ENCODE measurements at regions not wholly inside any gene's neighbourhood (a gene's known extent, or its start where the extent isn't known, plus 50 kb on each side); places are given as distances from the start of the nearest gene placed in this dataset.
"Not testable (repeated sequence)": the region's sequence is repeated elsewhere in the genome, so short reads cannot be mapped to it uniquely, and the experiment has no call there.

DNA sequence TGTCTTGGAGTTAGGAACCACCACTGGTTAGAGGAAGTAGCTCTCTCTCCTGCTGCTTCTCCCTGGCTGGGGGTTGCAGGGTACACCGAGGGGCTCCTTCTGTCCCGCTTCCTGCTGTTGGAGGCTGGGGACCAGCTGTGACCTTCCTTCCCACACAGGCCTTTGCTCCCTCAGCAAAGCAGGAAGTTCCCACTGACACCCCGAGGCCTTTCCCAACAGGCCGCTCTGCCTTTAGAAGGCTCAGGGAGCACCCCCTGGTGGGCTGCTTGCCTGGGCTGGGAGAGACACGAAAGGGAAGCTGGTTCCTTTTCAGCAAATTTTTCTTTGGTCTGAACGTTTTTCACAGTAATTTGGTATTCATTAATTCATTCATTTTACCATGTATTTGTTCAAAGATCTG is 527.9 kb upstream of the B3GAT1 start:
- H3K4me3 ChIP-seq (ENCODE audit: control insufficient read depth, low read depth, low read length) = no peak overlapping the region
- no peak for DNase-seq (ENCODE audit: low read depth)
- TF ChIP-seq, protein P1, sequence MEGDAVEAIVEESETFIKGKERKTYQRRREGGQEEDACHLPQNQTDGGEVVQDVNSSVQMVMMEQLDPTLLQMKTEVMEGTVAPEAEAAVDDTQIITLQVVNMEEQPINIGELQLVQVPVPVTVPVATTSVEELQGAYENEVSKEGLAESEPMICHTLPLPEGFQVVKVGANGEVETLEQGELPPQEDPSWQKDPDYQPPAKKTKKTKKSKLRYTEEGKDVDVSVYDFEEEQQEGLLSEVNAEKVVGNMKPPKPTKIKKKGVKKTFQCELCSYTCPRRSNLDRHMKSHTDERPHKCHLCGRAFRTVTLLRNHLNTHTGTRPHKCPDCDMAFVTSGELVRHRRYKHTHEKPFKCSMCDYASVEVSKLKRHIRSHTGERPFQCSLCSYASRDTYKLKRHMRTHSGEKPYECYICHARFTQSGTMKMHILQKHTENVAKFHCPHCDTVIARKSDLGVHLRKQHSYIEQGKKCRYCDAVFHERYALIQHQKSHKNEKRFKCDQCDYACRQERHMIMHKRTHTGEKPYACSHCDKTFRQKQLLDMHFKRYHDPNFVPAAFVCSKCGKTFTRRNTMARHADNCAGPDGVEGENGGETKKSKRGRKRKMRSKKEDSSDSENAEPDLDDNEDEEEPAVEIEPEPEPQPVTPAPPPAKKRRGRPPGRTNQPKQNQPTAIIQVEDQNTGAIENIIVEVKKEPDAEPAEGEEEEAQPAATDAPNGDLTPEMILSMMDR (IDR thresholded peaks at IDR 0.05; ENCODE audit: control insufficient read depth, insufficient read depth, low read depth, low read length, missing control alignments) = no peak

DNA sequence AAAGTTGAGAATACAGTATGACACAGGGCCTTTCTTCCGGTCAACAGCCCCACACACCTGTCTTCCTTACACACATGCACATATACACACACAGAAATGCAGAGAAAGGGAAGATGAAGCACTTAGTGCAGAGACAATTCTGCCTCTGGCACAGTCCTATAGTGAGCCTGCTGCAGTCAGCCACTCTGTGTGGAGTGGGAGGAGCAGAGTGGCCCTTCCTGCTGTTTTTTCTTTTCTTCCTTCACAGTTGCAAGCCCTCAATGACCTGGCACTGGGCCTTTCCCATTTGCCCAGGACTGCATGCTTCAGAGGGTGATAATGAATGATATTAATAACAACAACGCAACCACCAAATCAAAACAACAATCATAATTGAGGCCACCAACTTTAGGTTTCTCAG is 527.0 kb upstream of the B3GAT1 start:
- TF ChIP-seq, protein P1 (IDR thresholded peaks at IDR 0.05; ENCODE audit: control insufficient read depth, insufficient read depth, low read depth, low read length, missing control alignments) = no peak
- DNase-seq (ENCODE audit: low read depth) = no peak
- H3K4me3 ChIP-seq (ENCODE audit: control insufficient read depth, low read depth, low read length) = no peak overlapping the region

DNA sequence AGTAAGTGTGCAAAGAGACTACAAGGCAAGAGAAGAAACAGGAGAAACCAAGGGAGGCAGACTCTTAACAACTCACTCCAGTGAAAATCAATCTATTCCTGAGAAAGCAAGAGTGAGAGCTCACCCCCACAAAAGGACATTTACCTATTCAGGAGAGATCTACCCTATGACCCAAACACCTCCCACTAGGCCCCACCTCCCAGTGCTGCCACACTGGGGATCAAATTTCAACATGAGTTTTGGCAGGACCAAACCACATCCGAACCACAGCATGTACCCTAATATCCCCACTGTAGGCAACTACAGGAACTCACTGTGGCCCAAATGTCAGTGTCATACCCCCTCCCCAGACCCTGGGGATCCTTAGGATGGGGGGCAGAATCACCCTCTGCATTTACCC is 526.2 kb upstream of the B3GAT1 start:
- no peak for DNase-seq (ENCODE audit: low read depth)
- TF ChIP-seq, protein P1 (IDR thresholded peaks at IDR 0.05; ENCODE audit: control insufficient read depth, insufficient read depth, low read depth, low read length, missing control alignments) = no peak
- no peak overlapping the region for H3K4me3 ChIP-seq (ENCODE audit: control insufficient read depth, low read depth, low read length)

- DNase-seq (ENCODE audit: low read depth); H3K4me3 ChIP-seq (ENCODE audit: control insufficient read depth, low read depth, low read length): not testable (repeated sequence)
Observed at GRCh38 chr11:134937193-134937592, 525.2 kb upstream of the B3GAT1 start.

GRCh38 chr11:134932761-134933160 is 520.7 kb upstream of the B3GAT1 start:
- no peak for DNase-seq (ENCODE audit: low read depth)
- TF ChIP-seq, protein P1 (IDR thresholded peaks at IDR 0.05; ENCODE audit: control insufficient read depth, insufficient read depth, low read depth, low read length, missing control alignments) = no peak
- H3K4me3 ChIP-seq (ENCODE audit: control insufficient read depth, low read depth, low read length) = no peak overlapping the region

- no peak overlapping the region for H3K4me3 ChIP-seq (ENCODE audit: control insufficient read depth, low read depth, low read length)
- DNase-seq (ENCODE audit: low read depth) = no peak
Observed at GRCh38 chr11:134925432-134925831, 513.4 kb upstream of the B3GAT1 start.

DNA sequence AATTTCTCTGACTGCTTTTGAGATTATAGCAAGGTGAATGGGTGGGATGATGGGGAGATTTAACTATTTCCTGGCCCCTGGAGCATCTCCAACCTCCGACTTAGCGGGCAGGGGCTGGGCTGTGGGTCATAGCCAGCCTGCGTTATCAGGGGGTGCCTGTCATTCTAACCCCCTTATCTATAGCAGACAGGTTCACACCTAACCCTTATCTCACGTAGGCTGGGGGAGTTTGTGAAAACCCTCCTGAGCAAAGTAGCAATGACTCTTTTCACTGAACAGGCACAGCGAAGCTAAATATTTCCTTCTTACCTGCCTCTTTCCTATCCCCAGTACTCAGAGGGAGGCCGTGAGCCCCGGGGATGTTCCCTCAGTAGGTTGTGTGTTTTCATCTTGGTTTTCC is 511.4 kb upstream of the B3GAT1 start:
- TF ChIP-seq, protein P1 (IDR thresholded peaks at IDR 0.05; ENCODE audit: control insufficient read depth, insufficient read depth, low read depth, low read length, missing control alignments) = no peak
- H3K4me3 ChIP-seq (ENCODE audit: control insufficient read depth, low read depth, low read length) = no peak overlapping the region
- DNase-seq (ENCODE audit: low read depth) = no peak

More at GRCh38 chr11:134925432-134925831, 513.4 kb upstream of the B3GAT1 start:
- TF ChIP-seq, protein P1 (IDR thresholded peaks at IDR 0.05; ENCODE audit: control insufficient read depth, insufficient read depth, low read depth, low read length, missing control alignments) = no peak

Data from AG09309 (cell line).